ENCODE measurements at regions not wholly inside any gene's neighbourhood (a gene's known extent, or its start where the extent isn't known, plus 50 kb on each side); places are given as distances from the start of the nearest gene placed in this dataset.

DNA sequence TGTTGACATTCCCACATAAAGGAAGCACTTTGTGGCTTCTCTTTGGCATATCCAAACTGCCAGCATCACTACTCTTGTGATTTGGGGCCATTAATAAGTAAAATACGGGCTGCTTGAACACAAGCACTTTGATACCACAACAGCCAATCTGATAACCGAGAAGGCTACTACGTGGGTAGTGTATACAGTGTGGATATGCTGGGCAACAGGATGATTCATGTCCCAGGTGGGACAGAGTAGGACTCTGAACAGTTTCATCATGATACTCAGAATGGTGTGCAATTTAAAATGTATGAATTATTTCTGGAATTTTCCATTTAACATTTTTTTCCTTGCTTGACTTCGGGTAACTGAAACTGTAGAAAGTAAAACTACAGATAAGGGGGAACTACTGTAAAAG lies 225.0 kb upstream of the DDHD1 start:
- H3K4me1 ChIP-seq = no peaks in the 10 kb centered on the region

DNA sequence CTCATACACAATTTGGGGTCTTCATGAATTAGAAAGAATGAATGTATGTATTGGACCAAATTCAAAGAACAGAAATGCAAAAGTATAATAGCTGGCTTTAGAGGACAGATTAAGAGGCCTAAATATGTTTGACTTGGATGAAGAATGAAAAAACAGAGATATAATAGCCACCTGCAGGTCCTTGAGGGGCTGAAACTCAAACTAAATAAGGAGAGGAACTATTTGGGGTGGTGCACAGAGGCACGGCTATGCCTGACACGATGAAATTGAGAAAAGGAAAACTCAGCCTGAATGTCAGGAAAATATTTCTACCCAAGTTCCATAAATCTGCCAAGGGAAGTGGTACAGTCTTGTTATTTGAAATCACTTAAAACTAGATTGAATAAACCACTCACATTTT lies 222.9 kb upstream of the DDHD1 start:
- no peak overlapping the region for H3K27ac ChIP-seq
- H3K9me3 ChIP-seq = no peaks in the 10 kb centered on the region
- no peaks in the 10 kb centered on the region for H3K36me3 ChIP-seq (ENCODE audit: low read depth, missing control alignments)
- H3K27me3 ChIP-seq = no peaks in the 10 kb centered on the region
- TF ChIP-seq, protein P1, sequence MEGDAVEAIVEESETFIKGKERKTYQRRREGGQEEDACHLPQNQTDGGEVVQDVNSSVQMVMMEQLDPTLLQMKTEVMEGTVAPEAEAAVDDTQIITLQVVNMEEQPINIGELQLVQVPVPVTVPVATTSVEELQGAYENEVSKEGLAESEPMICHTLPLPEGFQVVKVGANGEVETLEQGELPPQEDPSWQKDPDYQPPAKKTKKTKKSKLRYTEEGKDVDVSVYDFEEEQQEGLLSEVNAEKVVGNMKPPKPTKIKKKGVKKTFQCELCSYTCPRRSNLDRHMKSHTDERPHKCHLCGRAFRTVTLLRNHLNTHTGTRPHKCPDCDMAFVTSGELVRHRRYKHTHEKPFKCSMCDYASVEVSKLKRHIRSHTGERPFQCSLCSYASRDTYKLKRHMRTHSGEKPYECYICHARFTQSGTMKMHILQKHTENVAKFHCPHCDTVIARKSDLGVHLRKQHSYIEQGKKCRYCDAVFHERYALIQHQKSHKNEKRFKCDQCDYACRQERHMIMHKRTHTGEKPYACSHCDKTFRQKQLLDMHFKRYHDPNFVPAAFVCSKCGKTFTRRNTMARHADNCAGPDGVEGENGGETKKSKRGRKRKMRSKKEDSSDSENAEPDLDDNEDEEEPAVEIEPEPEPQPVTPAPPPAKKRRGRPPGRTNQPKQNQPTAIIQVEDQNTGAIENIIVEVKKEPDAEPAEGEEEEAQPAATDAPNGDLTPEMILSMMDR (IDR thresholded peaks at IDR 0.05) = no peak
- no peak for TF ChIP-seq POLR2A (IDR thresholded peaks at IDR 0.05)
- 59 to 64% methylated on average over 2 of the region's 2 CpGs for WGBS, 2 donors
- no peak overlapping the region for H3K4me3 ChIP-seq
- no peak for DNase-seq
- intact Hi-C loops (cut with DNase I; ENCODE audit: low total_unique reads) = no loop called here
- H3K4me1 ChIP-seq = no peaks in the 10 kb centered on the region

More for the DNA sequence above, 225.0 kb upstream of the DDHD1 start:
- 75 to 82% methylated on average over 4 of the region's 4 CpGs for WGBS, 2 donors
- Histone ChIP-seq H3K36me3 (ENCODE audit: low read depth, missing control alignments) (no peaks in the 10 kb centered on the region), H3K9me3 (no peaks in the 10 kb centered on the region), H3K27ac (no peak overlapping the region), H3K27me3 (no peaks in the 10 kb centered on the region), H3K4me3 (no peak overlapping the region)
- no peak for DNase-seq
- intact Hi-C loops (cut with DNase I; ENCODE audit: low total_unique reads) = no loop called here
- TF ChIP-seq POLR2A (IDR thresholded peaks at IDR 0.05) = no peak

DNA sequence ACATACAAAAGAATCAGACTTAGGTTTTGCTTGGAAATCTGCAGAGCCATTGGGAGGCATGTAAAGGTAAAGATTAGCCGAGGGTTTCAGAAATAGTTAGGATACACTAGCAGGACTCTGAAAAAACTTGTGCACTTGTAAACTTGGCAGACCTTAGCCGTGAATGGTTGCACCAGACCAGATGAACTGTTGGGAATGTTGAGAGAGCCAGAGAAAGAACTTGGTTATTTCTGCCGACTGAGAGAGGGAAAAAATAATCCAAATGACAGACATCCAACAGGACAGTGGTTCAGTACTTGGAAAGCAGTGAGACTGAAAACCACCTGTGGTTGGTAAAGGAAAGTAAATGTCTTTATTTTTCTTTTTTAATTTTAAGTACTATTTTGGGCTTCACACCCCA lies 222.5 kb upstream of the DDHD1 start:
- Histone ChIP-seq H3K36me3 (ENCODE audit: low read depth, missing control alignments) (no peaks in the 10 kb centered on the region), H3K4me3 (no peak overlapping the region), H3K9me3 (no peaks in the 10 kb centered on the region), H3K27ac (no peak overlapping the region), H3K27me3 (no peaks in the 10 kb centered on the region), H3K4me1 (no peaks in the 10 kb centered on the region)
- no peak for DNase-seq
- intact Hi-C loops (cut with DNase I; ENCODE audit: low total_unique reads) = no loop called here
- 66 to 67% methylated on average over 3 of the region's 3 CpGs for WGBS, 2 donors
- TF ChIP-seq POLR2A (IDR thresholded peaks at IDR 0.05) = no peak
- TF ChIP-seq, protein P1 (IDR thresholded peaks at IDR 0.05) = no peak

DNA sequence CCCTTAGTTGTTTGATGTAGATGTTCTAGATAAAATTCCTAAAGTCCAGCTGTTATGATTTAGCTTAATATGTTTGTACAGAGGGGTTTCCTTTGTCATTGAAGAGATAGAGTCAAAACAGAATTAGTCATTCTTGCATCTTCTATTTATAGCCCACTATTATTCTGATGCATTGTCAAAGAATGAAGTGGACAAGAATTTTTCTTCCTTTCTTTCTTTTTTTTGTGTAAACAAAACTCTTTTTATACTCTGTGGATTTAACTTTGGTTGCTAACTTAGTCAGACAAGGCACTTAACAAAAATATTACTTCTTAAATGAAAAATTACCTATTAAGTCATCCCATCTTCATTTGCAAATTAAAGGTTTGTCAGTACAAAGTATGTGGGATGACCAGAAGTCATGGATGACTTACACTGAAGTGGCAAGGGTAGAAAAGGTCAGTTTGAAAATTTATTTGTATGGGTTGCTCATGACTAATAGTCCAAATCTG lies 215.6 kb upstream of the DDHD1 start:
- no peak for DNase-seq
- Histone ChIP-seq H3K4me3 (no peak overlapping the region), H3K4me1 (no peaks in the 10 kb centered on the region), H3K9me3 (no peaks in the 10 kb centered on the region), H3K36me3 (ENCODE audit: low read depth, missing control alignments) (no peaks in the 10 kb centered on the region), H3K27me3 (no peaks in the 10 kb centered on the region), H3K27ac (peak overlapping the region in 1 of 2 donors; percentile 12)
- no peak for TF ChIP-seq POLR2A (IDR thresholded peaks at IDR 0.05)
- TF ChIP-seq, protein P1 (IDR thresholded peaks at IDR 0.05) = no peak
- intact Hi-C loops (cut with DNase I; ENCODE audit: low total_unique reads) = no loop called here

DNA sequence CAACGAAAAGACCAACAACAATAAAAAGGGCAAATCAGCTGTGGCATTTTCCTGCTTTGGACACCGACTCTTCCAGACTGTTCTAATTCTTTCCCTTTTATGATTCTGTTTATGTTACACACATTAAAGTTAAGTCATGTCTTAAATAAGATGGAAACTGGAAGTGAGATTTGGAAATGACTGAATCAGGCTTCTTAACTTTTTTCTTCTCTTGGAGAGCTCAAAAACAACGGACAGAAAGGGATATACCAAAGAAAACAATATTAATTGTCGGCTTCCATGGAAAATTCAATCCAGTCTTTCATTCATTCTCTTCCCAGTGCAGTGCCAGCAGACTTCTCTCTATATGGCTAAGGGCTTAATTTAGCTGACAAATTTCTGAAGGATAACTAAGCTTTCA lies 214.9 kb upstream of the DDHD1 start:
- TF ChIP-seq POLR2A (IDR thresholded peaks at IDR 0.05) = no peak
- TF ChIP-seq, protein P1 (IDR thresholded peaks at IDR 0.05) = no peak
- intact Hi-C loops (cut with DNase I; ENCODE audit: low total_unique reads) = no loop called here
- H3K36me3 ChIP-seq (ENCODE audit: low read depth, missing control alignments) = no peaks in the 10 kb centered on the region
- no peak for DNase-seq
- WGBS, 2 donors = 50 to 53% methylated on average over 4 of the region's 4 CpGs
- H3K27me3 ChIP-seq = no peaks in the 10 kb centered on the region
- H3K27ac ChIP-seq = peak overlapping the region in 1 of 2 donors; percentile 44
- no peaks in the 10 kb centered on the region for H3K4me1 ChIP-seq
- H3K9me3 ChIP-seq = no peaks in the 10 kb centered on the region
- no peak overlapping the region for H3K4me3 ChIP-seq

Data from testis (tissue), 2 donors.